Activated T-helper 1 cell treated with anti-CD3 and anti-CD28 coated beads, Interleukin-12 subunit alpha, Interleukin-12 subunit beta, Interleukin-2, Interleukin-4 antibody, amounts not matched to agents 30 ng/mL and 10 ng/mL and 1 ng/mL, durations not matched to agents 14 hours and 24 hours and 36 hours (primary cell): ENCODE measurements at regions not wholly inside any gene's neighbourhood (a gene's known extent, or its start where the extent isn't known, plus 50 kb on each side); places are given as distances from the start of the nearest gene placed in this dataset.
"Not testable (repeated sequence)": the region's sequence is repeated elsewhere in the genome, so short reads cannot be mapped to it uniquely, and the experiment has no call there.

Source experiments
- DNase-seq: peaks from one replicate; pipeline ENCODE4 v3.0.0; 2021; ENCODE audit warnings: low spot score
- H3K27ac Mint-ChIP-seq: one replicate; pipeline ENCODE4 v1.8.0; 2021; ENCODE audit warnings: mild to moderate bottlenecking, mixed read lengths
- H3K27me3 Mint-ChIP-seq: one replicate; pipeline ENCODE4 v1.8.0; 2022; ENCODE audit warnings: mild to moderate bottlenecking, moderate library complexity, mixed read lengths; ENCODE audit not compliant: insufficient read depth
- H3K36me3 Mint-ChIP-seq: one replicate; pipeline ENCODE4 v1.8.0; 2021; ENCODE audit warnings: low read depth, mixed read lengths
- H3K4me1 Mint-ChIP-seq: one replicate; pipeline ENCODE4 v1.8.0; 2021; ENCODE audit warnings: low read depth, mixed read lengths
- H3K4me3 Mint-ChIP-seq: one replicate; pipeline ENCODE4 v1.8.0; 2021; ENCODE audit warnings: mild to moderate bottlenecking, moderate library complexity, mixed read lengths
- H3K9me3 Mint-ChIP-seq: one replicate; pipeline ENCODE4 v1.8.0; 2021; ENCODE audit warnings: mixed read lengths
- intact Hi-C: fragments of 100-400 bp; cut with micrococcal nuclease; formaldehyde crosslinking; loops from one replicate; pipeline ENCODE4 v1.15.1; 2024

GRCh38 chr12:92406404-92407070 lies 260.9 kb upstream of the BTG1 start:
- H3K9me3 Mint-ChIP-seq, DNase-seq, H3K27ac Mint-ChIP-seq, H3K27me3 Mint-ChIP-seq, H3K4me3 Mint-ChIP-seq: not testable (repeated sequence)
- Mint-ChIP-seq H3K36me3 (peaks cover 12% of the 10 kb centered on the region), H3K4me1 (peaks cover 62% of the 10 kb centered on the region)
- intact Hi-C loops, result loop anchor here (10.0 kb wide), 3 partner anchors 412 to 832 kb away; no protein-coding TSS in a partner anchor

- not testable (repeated sequence) for H3K9me3 Mint-ChIP-seq, H3K27me3 Mint-ChIP-seq
- H3K4me3 Mint-ChIP-seq, result peak overlapping the region; percentile 88
- H3K36me3 Mint-ChIP-seq, result peaks cover 17% of the 10 kb centered on the region
- intact Hi-C loops, result loop anchor here (2.0 to 10.0 kb wide), 7 partner anchors 15 to 831 kb away; no protein-coding TSS in a partner anchor
- peak overlapping the region; percentile 93 for H3K27ac Mint-ChIP-seq
- H3K4me1 Mint-ChIP-seq, result peaks cover 69% of the 10 kb centered on the region
- DNase-seq, result peak; percentile 38
These were observed 260.2 kb upstream of the BTG1 start for GRCh38 chr12:92405801-92406251.

GRCh38 chr12:92404921-92405320 lies 259.3 kb upstream of the BTG1 start:
- Mint-ChIP-seq H3K27me3 (no peaks in the 10 kb centered on the region), H3K36me3 (peaks cover 20% of the 10 kb centered on the region), H3K4me1 (peaks cover 78% of the 10 kb centered on the region), H3K27ac (peak overlapping the region; percentile 68), H3K9me3 (peaks cover 6% of the 10 kb centered on the region), H3K4me3 (peak overlapping the region; percentile 73)
- intact Hi-C loops, result loop anchor here (1.0 to 10.0 kb wide), 16 partner anchors 14 to 830 kb away; partner anchors contain the start of gene EEA1
- DNase-seq, result no peak

- Mint-ChIP-seq H3K36me3 (peaks cover 20% of the 10 kb centered on the region), H3K4me1 (peaks cover 84% of the 10 kb centered on the region), H3K27me3 (no peaks in the 10 kb centered on the region), H3K4me3 (peak overlapping the region; percentile 56), H3K9me3 (peaks cover 6% of the 10 kb centered on the region), H3K27ac (peak overlapping the region; percentile 97)
- DNase-seq, result no peak
- intact Hi-C loops, result loop anchor here (1.0 to 10.0 kb wide), 16 partner anchors 14 to 830 kb away; partner anchors contain the start of gene EEA1
These were observed 258.7 kb upstream of the BTG1 start for GRCh38 chr12:92404259-92404894.

- H3K36me3 Mint-ChIP-seq, result peaks cover 20% of the 10 kb centered on the region
- intact Hi-C loops, result loop anchor here (1.0 to 10.0 kb wide), 18 partner anchors 13 to 829 kb away; partner anchors contain the start of gene EEA1
- H3K27me3 Mint-ChIP-seq, result no peaks in the 10 kb centered on the region
- H3K4me3 Mint-ChIP-seq, result peak overlapping the region; percentile 56
- H3K9me3 Mint-ChIP-seq, result peaks cover 6% of the 10 kb centered on the region
- peak; percentile 71 for DNase-seq
- H3K27ac Mint-ChIP-seq, result peak overlapping the region; percentile 97
- peaks cover 89% of the 10 kb centered on the region for H3K4me1 Mint-ChIP-seq
These were observed 257.8 kb upstream of the BTG1 start for GRCh38 chr12:92403210-92404175.

GRCh38 chr12:92402415-92402814 lies 256.8 kb upstream of the BTG1 start:
- no peaks in the 10 kb centered on the region for H3K27me3 Mint-ChIP-seq
- peaks cover 89% of the 10 kb centered on the region for H3K4me1 Mint-ChIP-seq
- no peak for DNase-seq
- H3K36me3 Mint-ChIP-seq, result peaks cover 20% of the 10 kb centered on the region
- peak overlapping the region; percentile 4 for H3K4me3 Mint-ChIP-seq
- H3K9me3 Mint-ChIP-seq, result peaks cover 6% of the 10 kb centered on the region
- intact Hi-C loops, result loop anchor here (5.0 to 10.0 kb wide), 6 partner anchors 105 to 828 kb away; partner anchors contain the start of gene EEA1
- H3K27ac Mint-ChIP-seq, result peak overlapping the region; percentile 60

- peak overlapping the region; percentile 56 for H3K4me3 Mint-ChIP-seq
- H3K9me3 Mint-ChIP-seq, result peaks cover 7% of the 10 kb centered on the region
- DNase-seq, result no peak
- intact Hi-C loops, result loop anchor here (5.0 to 10.0 kb wide), 6 partner anchors 103 to 825 kb away; partner anchors contain the start of gene EEA1
- H3K27ac Mint-ChIP-seq, result peak overlapping the region; percentile 92
- no peaks in the 10 kb centered on the region for H3K27me3 Mint-ChIP-seq
- H3K36me3 Mint-ChIP-seq, result peaks cover 23% of the 10 kb centered on the region
- H3K4me1 Mint-ChIP-seq, result peaks cover 96% of the 10 kb centered on the region
These were observed 254.4 kb upstream of the BTG1 start for GRCh38 chr12:92400006-92400405.

- Mint-ChIP-seq H3K9me3 (peaks cover 19% of the 10 kb centered on the region), H3K27me3 (no peaks in the 10 kb centered on the region), H3K4me3 (peak overlapping the region; percentile 56), H3K27ac (peak overlapping the region; percentile 92), H3K36me3 (peaks cover 33% of the 10 kb centered on the region), H3K4me1 (peaks cover 90% of the 10 kb centered on the region)
- DNase-seq, result no peak
- intact Hi-C loops, result loop anchor here (2.0 kb wide), 1 partner anchor 522 kb away; no protein-coding TSS in a partner anchor
These were observed 253.1 kb upstream of the BTG1 start for GRCh38 chr12:92398565-92399309.

- Mint-ChIP-seq H3K9me3 (peaks cover 35% of the 10 kb centered on the region), H3K27me3 (no peaks in the 10 kb centered on the region), H3K4me3 (no peak overlapping the region), H3K36me3 (peaks cover 37% of the 10 kb centered on the region), H3K27ac (no peak overlapping the region), H3K4me1 (peaks cover 75% of the 10 kb centered on the region)
- intact Hi-C loops, result no loop called here
- DNase-seq, result no peak
These were observed 251.1 kb upstream of the BTG1 start for GRCh38 chr12:92396647-92397252.

GRCh38 chr12:92395322-92395721 lies 249.7 kb upstream of the BTG1 start:
- no peak for DNase-seq
- intact Hi-C loops, result no loop called here
- peaks cover 32% of the 10 kb centered on the region for H3K36me3 Mint-ChIP-seq
- H3K27ac Mint-ChIP-seq, result no peak overlapping the region
- H3K4me3 Mint-ChIP-seq, result no peak overlapping the region
- peaks cover 67% of the 10 kb centered on the region for H3K4me1 Mint-ChIP-seq
- H3K27me3 Mint-ChIP-seq, result no peaks in the 10 kb centered on the region
- peaks cover 43% of the 10 kb centered on the region for H3K9me3 Mint-ChIP-seq

- H3K9me3 Mint-ChIP-seq, result peaks cover 43% of the 10 kb centered on the region
- H3K36me3 Mint-ChIP-seq, result peaks cover 28% of the 10 kb centered on the region
- no peak overlapping the region for H3K27ac Mint-ChIP-seq
- DNase-seq, result no peak
- no peak overlapping the region for H3K4me3 Mint-ChIP-seq
- H3K4me1 Mint-ChIP-seq, result peaks cover 62% of the 10 kb centered on the region
- intact Hi-C loops, result no loop called here
- H3K27me3 Mint-ChIP-seq, result no peaks in the 10 kb centered on the region
These were observed 249.2 kb upstream of the BTG1 start for GRCh38 chr12:92394895-92395294.
